PC-9 (cell line): ENCODE measurements at regions not wholly inside any gene's neighbourhood (a gene's known extent, or its start where the extent isn't known, plus 50 kb on each side); places are given as distances from the start of the nearest gene placed in this dataset.

Experiments
- BruUV-seq: library from RNA; stranded (reverse); fragments of 400-500 nt; replicated peaks from 2 replicates; lab custom pipeline; 2021; lab: Mats Ljungman, UMichigan
- CTCF ChIA-PET: fragments of 300-600 bp; sonication (Branson Sonifier 250); formaldehyde crosslinking; loops from one replicate; lab custom pipeline; 2022; ENCODE audit warnings: antibody characterized with exemption; lab: Charles Lee
- POLR2A ChIA-PET: fragments of 300-600 bp; sonication (Branson Sonifier 250); formaldehyde crosslinking; loops from one replicate; lab custom pipeline; 2022; ENCODE audit warnings: antibody characterized with exemption; ENCODE audit not compliant: unreplicated experiment; lab: Charles Lee
- DNase-seq, 2 experiments: peaks; one replicate each; pipeline versions ENCODE4 v3.0.0 to v3.0.0-alpha.2; 2015 to 2022; ENCODE audit warnings: mixed read lengths in 1 of 2
- H2AFZ ChIP-seq: fragments of 200-600 bp; sonication (generic); 2 replicates; pipeline ENCODE4 v1.8.1; 2017; ENCODE audit warnings: antibody characterized with exemption
- H3F3A ChIP-seq: fragments of 200-600 bp; sonication (generic); 2 replicates; pipeline ENCODE4 v1.8.1; 2017; ENCODE audit warnings: antibody characterized with exemption, mild to moderate bottlenecking, low read depth; ENCODE audit not compliant: insufficient read depth
- H3K27ac ChIP-seq: fragments of 200-600 bp; sonication (generic); 2 replicates; pipeline ENCODE4 v1.6.1; 2016; ENCODE audit warnings: mixed run types
- H3K27me3 ChIP-seq: fragments of 200-600 bp; sonication (generic); 2 replicates; pipeline ENCODE4 v1.6.1; 2016; ENCODE audit warnings: low read depth, mixed run types; ENCODE audit not compliant: insufficient read depth
- H3K36me3 ChIP-seq: fragments of 200-600 bp; sonication (generic); 2 replicates; pipeline ENCODE4 v1.6.1; 2016; ENCODE audit warnings: low read depth, mixed run types
- H3K4me1 ChIP-seq: fragments of 200-600 bp; sonication (generic); replicated peaks from 2 replicates; pipeline ENCODE4 v1.6.1; 2016; ENCODE audit warnings: mixed run types; ENCODE audit not compliant: insufficient read depth
- H3K4me2 ChIP-seq: fragments of 200-600 bp; sonication (generic); 2 replicates; pipeline ENCODE4 v1.6.1; 2017; ENCODE audit warnings: mixed run types
- H3K4me3 ChIP-seq: fragments of 200-600 bp; sonication (generic); 2 replicates; pipeline ENCODE4 v1.6.1; 2016; ENCODE audit warnings: mixed run types
- H3K79me2 ChIP-seq: fragments of 200-600 bp; sonication (generic); 2 replicates; pipeline ENCODE4 v1.6.1; 2017; ENCODE audit warnings: low read depth, mixed run types
- H3K9me2 ChIP-seq: fragments of 200-600 bp; sonication (generic); 2 replicates; pipeline ENCODE4 v1.8.1; 2017; ENCODE audit warnings: mild to moderate bottlenecking; ENCODE audit not compliant: insufficient read depth
- H3K9me3 ChIP-seq: fragments of 200-600 bp; sonication (generic); 2 replicates; pipeline ENCODE4 v1.8.1; 2016; ENCODE audit warnings: low read depth; ENCODE audit not compliant: insufficient read depth
- H4K20me1 ChIP-seq: fragments of 200-600 bp; sonication (generic); 2 replicates; pipeline ENCODE4 v1.8.1; 2017; ENCODE audit not compliant: insufficient read depth
- CTCF ChIP-seq: fragments of 200-600 bp; sonication (generic); conservative IDR thresholded peaks from 2 replicates; pipeline ENCODE4 v1.6.1; 2017; ENCODE audit warnings: mixed run types, antibody characterized with exemption, mild to moderate bottlenecking, moderate library complexity
- EZH2 ChIP-seq: fragments of 200-600 bp; sonication (generic); IDR thresholded peaks from 2 replicates; pipeline ENCODE4 v1.8.0; 2017; ENCODE audit warnings: antibody characterized with exemption, low read depth
- intact Hi-C: fragments of 100-400 bp; cut with micrococcal nuclease; formaldehyde crosslinking; loops from one replicate; pipeline ENCODE4 v1.10.0; 2022; ENCODE audit not compliant: unreplicated experiment

DNA sequence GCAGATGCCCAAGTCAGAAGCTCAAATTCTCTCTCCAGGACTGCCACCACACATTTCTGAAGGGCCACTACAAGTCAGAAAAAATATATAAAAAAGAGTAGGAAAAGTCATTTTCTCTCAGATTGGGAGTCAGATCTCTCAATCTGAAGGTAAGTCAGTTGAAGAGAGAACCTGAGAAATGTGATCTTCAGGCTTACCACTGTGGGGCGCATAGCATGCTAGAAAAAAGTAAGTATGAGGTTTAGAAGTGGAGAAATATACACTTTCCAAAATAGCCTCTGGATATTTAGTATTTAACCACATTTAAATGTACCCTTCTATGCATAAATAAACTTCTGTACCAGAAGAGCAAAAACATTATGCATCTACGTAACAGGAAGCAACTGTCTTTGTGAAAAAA is 800.7 kb upstream of the CTNND2 start:
- Histone ChIP-seq H4K20me1 (no peaks in the 10 kb centered on the region), H3K79me2 (no peaks in the 10 kb centered on the region), H2AFZ (no peak overlapping the region), H3K36me3 (no peaks in the 10 kb centered on the region), H3K4me1 (no peaks in the 10 kb centered on the region), H3K4me2 (no peak overlapping the region), H3F3A (no peaks in the 10 kb centered on the region), H3K4me3 (no peak overlapping the region), H3K9me2 (no peaks in the 10 kb centered on the region), H3K27ac (no peak overlapping the region), H3K27me3 (no peaks in the 10 kb centered on the region), H3K9me3 (no peaks in the 10 kb centered on the region)
- POLR2A ChIA-PET: no interaction called here
- TF ChIP-seq CTCF: peak; percentile 41; the same call in 1 of the 2 replicates
- no peak for TF ChIP-seq EZH2
- no peak for DNase-seq
- BruUV-seq: no TSS peak
- CTCF ChIA-PET: no interaction called here
- intact Hi-C loops: no loop called here

GRCh38 chr5:12703254-12703653 is 799.0 kb upstream of the CTNND2 start:
- intact Hi-C loops: no loop called here
- ChIA-PET CTCF (no interaction called here), POLR2A (no interaction called here)
- H3F3A ChIP-seq: no peaks in the 10 kb centered on the region
- H3K27me3 ChIP-seq: no peaks in the 10 kb centered on the region
- no peaks in the 10 kb centered on the region for H4K20me1 ChIP-seq
- H3K79me2 ChIP-seq: no peaks in the 10 kb centered on the region
- TF ChIP-seq CTCF: no peak
- TF ChIP-seq EZH2: no peak
- H3K27ac ChIP-seq: no peak overlapping the region
- H3K9me2 ChIP-seq: no peaks in the 10 kb centered on the region
- DNase-seq: no peak
- H3K4me3 ChIP-seq: no peak overlapping the region
- H3K4me1 ChIP-seq: no peaks in the 10 kb centered on the region
- no peak overlapping the region for H3K4me2 ChIP-seq
- BruUV-seq: no TSS peak
- H2AFZ ChIP-seq: no peak overlapping the region
- no peaks in the 10 kb centered on the region for H3K36me3 ChIP-seq
- no peaks in the 10 kb centered on the region for H3K9me3 ChIP-seq

DNA sequence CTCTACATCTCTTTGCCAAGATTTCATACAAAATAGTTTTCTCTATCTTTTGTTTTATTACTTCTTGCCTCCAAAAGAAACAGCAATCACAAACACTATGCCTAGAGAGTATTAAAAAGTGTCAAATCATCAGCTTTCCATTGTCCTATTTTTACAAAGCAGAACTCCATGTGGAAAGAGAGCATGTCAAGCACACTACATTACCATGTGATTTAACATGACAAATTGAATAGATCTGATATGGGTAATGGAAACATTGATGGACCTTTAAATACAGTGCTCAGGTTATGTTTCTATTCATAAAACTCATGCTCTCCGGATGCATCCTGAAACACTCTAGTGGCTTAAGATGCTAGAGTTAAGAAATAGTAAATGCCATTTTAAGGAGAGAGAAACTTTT is 791.4 kb upstream of the CTNND2 start:
- Histone ChIP-seq H2AFZ (no peak overlapping the region), H3K27ac (no peak overlapping the region), H4K20me1 (no peaks in the 10 kb centered on the region; the same call in 1 of the 2 replicates), H3K27me3 (no peaks in the 10 kb centered on the region), H3K4me3 (no peak overlapping the region), H3K9me3 (no peaks in the 10 kb centered on the region), H3K4me2 (no peak overlapping the region), H3K4me1 (no peaks in the 10 kb centered on the region), H3K79me2 (no peaks in the 10 kb centered on the region), H3F3A (no peaks in the 10 kb centered on the region), H3K9me2 (no peaks in the 10 kb centered on the region; the same call in 1 of the 2 replicates), H3K36me3 (no peaks in the 10 kb centered on the region)
- ChIA-PET CTCF (no interaction called here), POLR2A (no interaction called here)
- TF ChIP-seq CTCF: no peak
- TF ChIP-seq EZH2: no peak
- intact Hi-C loops: no loop called here
- DNase-seq: no peak
- BruUV-seq: no TSS peak
